IMR-90 (cell line): ENCODE measurements at regions not wholly inside any gene's neighbourhood (a gene's known extent, or its start where the extent isn't known, plus 50 kb on each side); places are given as distances from the start of the nearest gene placed in this dataset.

Source experiments
- ATAC-seq: fragments of 200-7000 bp; cut with Tn5 transposase; 2 replicates; pipeline ENCODE4 v1.9.1; 2020; ENCODE audit warnings: low read depth, mild to moderate bottlenecking, moderate library complexity
- BruUV-seq: library from RNA; stranded (reverse); fragments of 400-500 nt; replicated peaks from 2 replicates; lab custom pipeline; 2021; lab: Mats Ljungman, UMichigan
- CTCF ChIA-PET: fragments of 300-600 bp; formaldehyde crosslinking; extraction: SDS; loops from one replicate; lab custom pipeline; 2021; ENCODE audit warnings: antibody characterized with exemption; lab: Yijun Ruan, JAX
- POLR2A ChIA-PET: fragments of 300-600 bp; sonication (Branson Sonifier 250); formaldehyde crosslinking; loops from one replicate; lab custom pipeline; 2022; ENCODE audit warnings: antibody characterized with exemption; ENCODE audit not compliant: unreplicated experiment; lab: Charles Lee
- DNase-seq: peaks from one replicate; pipeline ENCODE4 v3.0.0; 2013
- H2AFZ ChIP-seq: replicated peaks from 2 replicates; pipeline ENCODE3; 2013; ENCODE audit warnings: low read length, mild to moderate bottlenecking; ENCODE audit not compliant: poor library complexity
- H2AK5ac ChIP-seq: 2 replicates; pipeline ENCODE4 v1.6.1; 2013; ENCODE audit warnings: low read depth, low read length, inconsistent platforms
- H2AK9ac ChIP-seq: replicated peaks from 2 replicates; pipeline ENCODE3; 2013; ENCODE audit warnings: mild to moderate bottlenecking, low read depth, low read length, moderate library complexity; ENCODE audit not compliant: poor library complexity
- H2BK120ac ChIP-seq: 2 replicates; pipeline ENCODE4 v1.6.1; 2013; ENCODE audit warnings: low read depth, low read length, inconsistent platforms
- H2BK15ac ChIP-seq: 3 replicates; pipeline ENCODE4 v1.6.1; 2013; ENCODE audit warnings: low read depth, low read length, inconsistent platforms
- H2BK20ac ChIP-seq: 2 replicates; pipeline ENCODE4 v1.6.1; 2013; ENCODE audit warnings: low read depth, mild to moderate bottlenecking, inconsistent platforms, low read length, moderate library complexity
- H2BK5ac ChIP-seq: 2 replicates; pipeline ENCODE4 v1.6.1; 2013; ENCODE audit warnings: mild to moderate bottlenecking, low read depth, low read length, inconsistent platforms; ENCODE audit not compliant: poor library complexity, severe bottlenecking
- H3K14ac ChIP-seq: replicated peaks from 2 replicates; pipeline ENCODE4 v1.6.1; 2013; ENCODE audit warnings: low read depth, low read length, inconsistent platforms
- H3K18ac ChIP-seq: 2 replicates; pipeline ENCODE4 v1.6.1; 2013; ENCODE audit warnings: low read depth, low read length, control low read depth
- H3K23ac ChIP-seq: 2 replicates; pipeline ENCODE4 v1.6.1; 2013; ENCODE audit warnings: low read depth, low read length, inconsistent platforms
- H3K27ac ChIP-seq: 2 replicates; pipeline ENCODE4 v1.5.1; 2013; ENCODE audit warnings: mild to moderate bottlenecking, control low read depth, low read length; ENCODE audit not compliant: insufficient read depth
- H3K27me3 ChIP-seq: 2 replicates; pipeline ENCODE4 v1.6.1; 2013; ENCODE audit warnings: low read length; ENCODE audit not compliant: control insufficient read depth, insufficient read depth
- H3K36me3 ChIP-seq: 2 replicates; pipeline ENCODE4 v1.6.1; 2013; ENCODE audit warnings: low read length, mixed read lengths; ENCODE audit not compliant: control insufficient read depth, insufficient read depth
- H3K4ac ChIP-seq: 2 replicates; pipeline ENCODE4 v1.6.1; 2013; ENCODE audit warnings: low read depth, low read length, inconsistent platforms
- H3K4me1 ChIP-seq: 2 replicates; pipeline ENCODE4 v1.6.1; 2013; ENCODE audit warnings: low read length, mixed read lengths; ENCODE audit not compliant: control insufficient read depth, insufficient read depth
- H3K4me2 ChIP-seq: 2 replicates; pipeline ENCODE4 v1.6.1; 2013; ENCODE audit warnings: low read depth, mild to moderate bottlenecking, control low read depth, low read length, moderate library complexity
- H3K4me3 ChIP-seq: 2 replicates; pipeline ENCODE4 v1.5.1; 2013; ENCODE audit warnings: low read depth, mild to moderate bottlenecking, control low read depth, low read length, moderate library complexity; ENCODE audit not compliant: insufficient read depth
- H3K56ac ChIP-seq: 2 replicates; pipeline ENCODE4 v1.6.1; 2013; ENCODE audit warnings: low read length, inconsistent platforms; ENCODE audit not compliant: insufficient read depth; ENCODE audit errors: extremely low read depth
- H3K79me1 ChIP-seq, 2 experiments: 2 replicates each; pipeline ENCODE4 v1.6.1; 2013; ENCODE audit warnings: low read length in 2 of 2, inconsistent platforms in 1 of 2, low read depth in 1 of 2
- H3K9ac ChIP-seq: 2 replicates; pipeline ENCODE4 v1.6.1; 2013; ENCODE audit warnings: low read depth, low read length, control low read depth
- H3K9me1 ChIP-seq: 2 replicates; pipeline ENCODE4 v1.6.1; 2013; ENCODE audit warnings: low read length, inconsistent platforms; ENCODE audit not compliant: insufficient read depth
- H3K9me3 ChIP-seq: 2 replicates; pipeline ENCODE4 v1.6.1; 2013; ENCODE audit warnings: low read length; ENCODE audit not compliant: control insufficient read depth, insufficient read depth
- H4K20me1 ChIP-seq: 2 replicates; pipeline ENCODE4 v1.6.1; 2013; ENCODE audit warnings: low read length, inconsistent platforms; ENCODE audit not compliant: insufficient read depth
- H4K5ac ChIP-seq: 2 replicates; pipeline ENCODE4 v1.6.1; 2013; ENCODE audit warnings: mild to moderate bottlenecking, low read depth, low read length, control low read depth
- H4K8ac ChIP-seq, 2 experiments: 2 replicates each; pipeline ENCODE4 v1.6.1; 2013; ENCODE audit warnings: low read depth in 2 of 2, low read length in 2 of 2, control low read depth in 1 of 2, inconsistent platforms in 1 of 2
- H4K91ac ChIP-seq: 2 replicates; pipeline ENCODE4 v1.6.1; 2013; ENCODE audit warnings: low read depth, low read length, inconsistent platforms; ENCODE audit not compliant: insufficient read depth
- BHLHE40 ChIP-seq: fragments of 150-350 bp; IDR thresholded peaks from 2 replicates; pipeline ENCODE4 v1.6.1; 2016; ENCODE audit warnings: mild to moderate bottlenecking, low read depth, low read length
- CEBPB ChIP-seq: IDR thresholded peaks from 2 replicates; pipeline ENCODE4 v1.6.1; 2012; ENCODE audit warnings: low read depth, low read length, improper control_type of control experiment
- CHD1 ChIP-seq: IDR thresholded peaks from 2 replicates; pipeline ENCODE4 v1.6.1; 2012; ENCODE audit warnings: low read depth, low read length, improper control_type of control experiment
- FOS ChIP-seq: fragments of 150-350 bp; IDR thresholded peaks from 2 replicates; pipeline ENCODE4 v1.6.1; 2016; ENCODE audit warnings: low read depth, low read length
- MAFK ChIP-seq: IDR thresholded peaks from 2 replicates; pipeline ENCODE4 v1.6.1; 2012; ENCODE audit warnings: low read depth, low read length, improper control_type of control experiment
- MAZ ChIP-seq: IDR thresholded peaks from 2 replicates; pipeline ENCODE4 v1.6.1; 2012; ENCODE audit warnings: low read depth, mild to moderate bottlenecking, low read length, improper control_type of control experiment, moderate library complexity, borderline replicate concordance
- MXI1 ChIP-seq: IDR thresholded peaks from 2 replicates; pipeline ENCODE4 v1.6.1; 2012; ENCODE audit warnings: low read depth, mild to moderate bottlenecking, low read length, moderate library complexity, borderline replicate concordance
- NFE2L2 ChIP-seq: fragments of 150-350 bp; IDR thresholded peaks from 2 replicates; pipeline ENCODE4 v1.6.1; 2016; ENCODE audit warnings: low read depth, mild to moderate bottlenecking, low read length
- POLR2A ChIP-seq: IDR thresholded peaks from 2 replicates; pipeline ENCODE4 v1.6.1; 2012; ENCODE audit warnings: mild to moderate bottlenecking, low read depth, low read length
- RAD21 ChIP-seq: IDR thresholded peaks from 2 replicates; pipeline ENCODE4 v1.6.1; 2012; ENCODE audit warnings: low read length, improper control_type of control experiment
- RCOR1 ChIP-seq: IDR thresholded peaks from 2 replicates; pipeline ENCODE4 v1.6.1; 2012; ENCODE audit warnings: mild to moderate bottlenecking, low read length, improper control_type of control experiment; ENCODE audit not compliant: insufficient replicate concordance
- SMC3 ChIP-seq: fragments of 150-350 bp; IDR thresholded peaks from 2 replicates; pipeline ENCODE4 v1.6.1; 2016; ENCODE audit warnings: low read depth, mild to moderate bottlenecking, antibody characterized with exemption, low read length, moderate library complexity
- WGBS, 2 experiments: methylation state at CpG; one replicate each; pipeline versions ENCODE4 v1.1.5 to v1.1.7; 2013; ENCODE audit warnings: missing lambda C conversion rate in 2 of 2; ENCODE audit not compliant: insufficient read length in 1 of 2; ENCODE audit errors: extremely low coverage in 2 of 2; 5-methylcytosine and 5-hydroxymethylcytosine counted together
- dilution Hi-C: fragments of 300-500 bp; cut with HindIII; formaldehyde crosslinking; loops from one replicate; pipeline ENCODE4 v1.14.3; 2018; ENCODE audit warnings: low sequenced_read_pairs; ENCODE audit not compliant: unreplicated experiment
- in situ Hi-C: fragments of 300-500 bp; cut with MboI; formaldehyde crosslinking; loops from 3 replicates; pipeline ENCODE4 v1.14.3; 2019; ENCODE audit warnings: low sequenced_read_pairs, inconsistent platforms, mixed read lengths
- intact Hi-C: fragments of 100-400 bp; cut with micrococcal nuclease; formaldehyde crosslinking; loops from 2 replicates; pipeline ENCODE4 v1.10.0; 2022
- TF ChIP-seq, protein P1 (sequence below): fragments of 150-350 bp; IDR thresholded peaks from 2 replicates; pipeline ENCODE4 v1.6.1; 2016; ENCODE audit warnings: low read depth, mild to moderate bottlenecking, low read length, moderate library complexity, borderline replicate concordance
- TF ChIP-seq, protein P2 (sequence below): fragments of 150-350 bp; IDR thresholded peaks from 2 replicates; pipeline ENCODE4 v1.6.1; 2017; ENCODE audit warnings: mild to moderate bottlenecking, antibody characterized with exemption, low read length, low read depth
- TF ChIP-seq, protein P3 (sequence below): conservative IDR thresholded peaks from 2 replicates; pipeline ENCODE4 v1.5.1; 2012; ENCODE audit warnings: mild to moderate bottlenecking, low read depth, low read length, improper control_type of control experiment

DNA sequence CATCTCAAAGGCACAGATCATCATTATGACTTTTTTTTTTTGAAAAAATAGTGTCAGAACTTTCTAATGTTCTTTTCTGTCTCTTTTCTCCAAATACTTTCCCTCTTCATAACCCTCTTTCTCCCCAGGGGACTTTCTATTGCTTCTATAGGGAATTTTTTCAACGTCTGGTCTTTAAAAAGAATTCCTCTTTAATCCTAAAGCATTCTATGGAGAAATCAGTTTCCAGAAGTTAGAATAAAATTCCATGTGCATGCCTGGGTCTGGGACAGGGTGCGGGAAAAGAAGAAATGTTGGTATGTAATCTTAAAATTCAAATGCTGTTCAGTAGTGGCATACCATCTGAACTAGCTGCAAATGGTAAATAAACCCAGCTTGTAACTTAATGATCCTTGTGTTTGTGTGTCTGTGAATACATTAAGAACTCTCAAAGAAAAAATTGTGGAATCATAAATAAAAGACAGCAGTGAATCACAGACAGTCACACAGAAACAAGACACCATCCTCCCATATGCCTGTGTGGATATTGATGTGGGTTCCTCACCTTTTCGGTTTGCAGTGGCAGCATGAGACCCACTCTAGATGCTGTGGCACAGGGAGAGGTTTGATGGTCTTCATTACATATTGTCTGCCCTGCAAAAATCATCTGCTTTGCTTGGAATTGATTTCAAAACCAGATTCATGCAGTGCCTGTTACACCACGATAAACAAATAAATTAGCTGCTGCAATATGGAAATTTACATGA is 374.7 kb upstream of the NRP1 start:
- WGBS, 2 experiments: no CpG with 5 or more reads among the region's 4 CpGs
- no peak for ATAC-seq
- in situ Hi-C loops: no loop called here

More for the DNA sequence above, 374.7 kb upstream of the NRP1 start:
- Histone ChIP-seq H2BK5ac (no peak overlapping the region), H3K9me3 (no peaks in the 10 kb centered on the region), H2BK20ac (no peak overlapping the region), H2BK15ac (no peak overlapping the region), H3K4ac (no peak overlapping the region), H4K8ac (no peak overlapping the region), H3K4me3 (no peak overlapping the region), H3K23ac (no peak overlapping the region), H4K20me1 (no peaks in the 10 kb centered on the region), H2AFZ (no peak overlapping the region), H3K4me2 (no peak overlapping the region; the same call in 1 of the 2 replicates), H3K9me1 (no peaks in the 10 kb centered on the region; the same call in none of the 2 replicates), H3K4me1 (peaks cover under 1% of the 10 kb centered on the region; the same call in 1 of the 2 replicates), H3K27ac (no peak overlapping the region), H3K14ac (no peak overlapping the region), H2AK5ac (no peak overlapping the region), H3K9ac (no peak overlapping the region), H4K5ac (no peak overlapping the region), H2BK120ac (no peak overlapping the region), H3K79me1 (no peaks in the 10 kb centered on the region), H4K91ac (no peak overlapping the region), H3K36me3 (no peaks in the 10 kb centered on the region), H3K56ac (no peak overlapping the region), H2AK9ac (no peak overlapping the region), H3K27me3 (peaks cover 5% of the 10 kb centered on the region; the same call in 1 of the 2 replicates), H3K18ac (no peak overlapping the region)
- CTCF ChIA-PET: interaction anchor here (0.8 kb wide), 1 partner anchor 40 kb away, joined by 3 read pairs; no protein-coding TSS in a partner anchor
- intact Hi-C loops (loop anchor here (1.0 to 10.0 kb wide), 2 partner anchors 274 to 374 kb away; partner anchors contain the start of gene NRP1), dilution Hi-C loops (no loop called here)
- no peak for DNase-seq
- BruUV-seq: no TSS peak
- TF ChIP-seq SMC3: no peak
- TF ChIP-seq RAD21: no peak
- no peak for TF ChIP-seq CEBPB
- TF ChIP-seq RCOR1: no peak
- no peak for TF ChIP-seq MAZ
- TF ChIP-seq, protein P1, sequence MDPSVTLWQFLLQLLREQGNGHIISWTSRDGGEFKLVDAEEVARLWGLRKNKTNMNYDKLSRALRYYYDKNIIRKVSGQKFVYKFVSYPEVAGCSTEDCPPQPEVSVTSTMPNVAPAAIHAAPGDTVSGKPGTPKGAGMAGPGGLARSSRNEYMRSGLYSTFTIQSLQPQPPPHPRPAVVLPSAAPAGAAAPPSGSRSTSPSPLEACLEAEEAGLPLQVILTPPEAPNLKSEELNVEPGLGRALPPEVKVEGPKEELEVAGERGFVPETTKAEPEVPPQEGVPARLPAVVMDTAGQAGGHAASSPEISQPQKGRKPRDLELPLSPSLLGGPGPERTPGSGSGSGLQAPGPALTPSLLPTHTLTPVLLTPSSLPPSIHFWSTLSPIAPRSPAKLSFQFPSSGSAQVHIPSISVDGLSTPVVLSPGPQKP: no peak
- TF ChIP-seq, protein P2, sequence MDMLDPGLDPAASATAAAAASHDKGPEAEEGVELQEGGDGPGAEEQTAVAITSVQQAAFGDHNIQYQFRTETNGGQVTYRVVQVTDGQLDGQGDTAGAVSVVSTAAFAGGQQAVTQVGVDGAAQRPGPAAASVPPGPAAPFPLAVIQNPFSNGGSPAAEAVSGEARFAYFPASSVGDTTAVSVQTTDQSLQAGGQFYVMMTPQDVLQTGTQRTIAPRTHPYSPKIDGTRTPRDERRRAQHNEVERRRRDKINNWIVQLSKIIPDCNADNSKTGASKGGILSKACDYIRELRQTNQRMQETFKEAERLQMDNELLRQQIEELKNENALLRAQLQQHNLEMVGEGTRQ: no peak
- TF ChIP-seq NFE2L2: no peak
- TF ChIP-seq BHLHE40: no peak
- no peak for TF ChIP-seq MXI1
- TF ChIP-seq, protein P3, sequence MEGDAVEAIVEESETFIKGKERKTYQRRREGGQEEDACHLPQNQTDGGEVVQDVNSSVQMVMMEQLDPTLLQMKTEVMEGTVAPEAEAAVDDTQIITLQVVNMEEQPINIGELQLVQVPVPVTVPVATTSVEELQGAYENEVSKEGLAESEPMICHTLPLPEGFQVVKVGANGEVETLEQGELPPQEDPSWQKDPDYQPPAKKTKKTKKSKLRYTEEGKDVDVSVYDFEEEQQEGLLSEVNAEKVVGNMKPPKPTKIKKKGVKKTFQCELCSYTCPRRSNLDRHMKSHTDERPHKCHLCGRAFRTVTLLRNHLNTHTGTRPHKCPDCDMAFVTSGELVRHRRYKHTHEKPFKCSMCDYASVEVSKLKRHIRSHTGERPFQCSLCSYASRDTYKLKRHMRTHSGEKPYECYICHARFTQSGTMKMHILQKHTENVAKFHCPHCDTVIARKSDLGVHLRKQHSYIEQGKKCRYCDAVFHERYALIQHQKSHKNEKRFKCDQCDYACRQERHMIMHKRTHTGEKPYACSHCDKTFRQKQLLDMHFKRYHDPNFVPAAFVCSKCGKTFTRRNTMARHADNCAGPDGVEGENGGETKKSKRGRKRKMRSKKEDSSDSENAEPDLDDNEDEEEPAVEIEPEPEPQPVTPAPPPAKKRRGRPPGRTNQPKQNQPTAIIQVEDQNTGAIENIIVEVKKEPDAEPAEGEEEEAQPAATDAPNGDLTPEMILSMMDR: no peak
- TF ChIP-seq POLR2A: no peak
- no peak for TF ChIP-seq MAFK
- TF ChIP-seq FOS: no peak
- no peak for TF ChIP-seq CHD1
- POLR2A ChIA-PET: interaction anchor here (0.7 kb wide), 1 partner anchor 541 kb away, joined by 7 read pairs; no protein-coding TSS in a partner anchor
